IMR-90 (cell line): ENCODE measurements at regions not wholly inside any gene's neighbourhood (a gene's known extent, or its start where the extent isn't known, plus 50 kb on each side); places are given as distances from the start of the nearest gene placed in this dataset.

ENCODE experiments used
- ATAC-seq: fragments of 200-7000 bp; cut with Tn5 transposase; 2 replicates; pipeline ENCODE4 v1.9.1; 2020; ENCODE audit warnings: low read depth, mild to moderate bottlenecking, moderate library complexity
- BruUV-seq: library from RNA; stranded (reverse); fragments of 400-500 nt; replicated peaks from 2 replicates; lab custom pipeline; 2021; lab: Mats Ljungman, UMichigan
- CTCF ChIA-PET: fragments of 300-600 bp; formaldehyde crosslinking; extraction: SDS; loops from one replicate; lab custom pipeline; 2021; ENCODE audit warnings: antibody characterized with exemption; lab: Yijun Ruan, JAX
- POLR2A ChIA-PET: fragments of 300-600 bp; sonication (Branson Sonifier 250); formaldehyde crosslinking; loops from one replicate; lab custom pipeline; 2022; ENCODE audit warnings: antibody characterized with exemption; ENCODE audit not compliant: unreplicated experiment; lab: Charles Lee
- DNase-seq: peaks from one replicate; pipeline ENCODE4 v3.0.0; 2013
- H2AFZ ChIP-seq: replicated peaks from 2 replicates; pipeline ENCODE3; 2013; ENCODE audit warnings: low read length, mild to moderate bottlenecking; ENCODE audit not compliant: poor library complexity
- H2AK5ac ChIP-seq: 2 replicates; pipeline ENCODE4 v1.6.1; 2013; ENCODE audit warnings: low read depth, low read length, inconsistent platforms
- H2AK9ac ChIP-seq: replicated peaks from 2 replicates; pipeline ENCODE3; 2013; ENCODE audit warnings: mild to moderate bottlenecking, low read depth, low read length, moderate library complexity; ENCODE audit not compliant: poor library complexity
- H2BK120ac ChIP-seq: 2 replicates; pipeline ENCODE4 v1.6.1; 2013; ENCODE audit warnings: low read depth, low read length, inconsistent platforms
- H2BK15ac ChIP-seq: 3 replicates; pipeline ENCODE4 v1.6.1; 2013; ENCODE audit warnings: low read depth, low read length, inconsistent platforms
- H2BK20ac ChIP-seq: 2 replicates; pipeline ENCODE4 v1.6.1; 2013; ENCODE audit warnings: low read depth, mild to moderate bottlenecking, inconsistent platforms, low read length, moderate library complexity
- H2BK5ac ChIP-seq: 2 replicates; pipeline ENCODE4 v1.6.1; 2013; ENCODE audit warnings: mild to moderate bottlenecking, low read depth, low read length, inconsistent platforms; ENCODE audit not compliant: poor library complexity, severe bottlenecking
- H3K14ac ChIP-seq: replicated peaks from 2 replicates; pipeline ENCODE4 v1.6.1; 2013; ENCODE audit warnings: low read depth, low read length, inconsistent platforms
- H3K18ac ChIP-seq: 2 replicates; pipeline ENCODE4 v1.6.1; 2013; ENCODE audit warnings: low read depth, low read length, control low read depth
- H3K23ac ChIP-seq: 2 replicates; pipeline ENCODE4 v1.6.1; 2013; ENCODE audit warnings: low read depth, low read length, inconsistent platforms
- H3K27ac ChIP-seq: 2 replicates; pipeline ENCODE4 v1.5.1; 2013; ENCODE audit warnings: mild to moderate bottlenecking, control low read depth, low read length; ENCODE audit not compliant: insufficient read depth
- H3K27me3 ChIP-seq: 2 replicates; pipeline ENCODE4 v1.6.1; 2013; ENCODE audit warnings: low read length; ENCODE audit not compliant: control insufficient read depth, insufficient read depth
- H3K36me3 ChIP-seq: 2 replicates; pipeline ENCODE4 v1.6.1; 2013; ENCODE audit warnings: low read length, mixed read lengths; ENCODE audit not compliant: control insufficient read depth, insufficient read depth
- H3K4ac ChIP-seq: 2 replicates; pipeline ENCODE4 v1.6.1; 2013; ENCODE audit warnings: low read depth, low read length, inconsistent platforms
- H3K4me1 ChIP-seq: 2 replicates; pipeline ENCODE4 v1.6.1; 2013; ENCODE audit warnings: low read length, mixed read lengths; ENCODE audit not compliant: control insufficient read depth, insufficient read depth
- H3K4me2 ChIP-seq: 2 replicates; pipeline ENCODE4 v1.6.1; 2013; ENCODE audit warnings: low read depth, mild to moderate bottlenecking, control low read depth, low read length, moderate library complexity
- H3K4me3 ChIP-seq: 2 replicates; pipeline ENCODE4 v1.5.1; 2013; ENCODE audit warnings: low read depth, mild to moderate bottlenecking, control low read depth, low read length, moderate library complexity; ENCODE audit not compliant: insufficient read depth
- H3K56ac ChIP-seq: 2 replicates; pipeline ENCODE4 v1.6.1; 2013; ENCODE audit warnings: low read length, inconsistent platforms; ENCODE audit not compliant: insufficient read depth; ENCODE audit errors: extremely low read depth
- H3K79me1 ChIP-seq, 2 experiments: 2 replicates each; pipeline ENCODE4 v1.6.1; 2013; ENCODE audit warnings: low read length in 2 of 2, inconsistent platforms in 1 of 2, low read depth in 1 of 2
- H3K9ac ChIP-seq: 2 replicates; pipeline ENCODE4 v1.6.1; 2013; ENCODE audit warnings: low read depth, low read length, control low read depth
- H3K9me1 ChIP-seq: 2 replicates; pipeline ENCODE4 v1.6.1; 2013; ENCODE audit warnings: low read length, inconsistent platforms; ENCODE audit not compliant: insufficient read depth
- H3K9me3 ChIP-seq: 2 replicates; pipeline ENCODE4 v1.6.1; 2013; ENCODE audit warnings: low read length; ENCODE audit not compliant: control insufficient read depth, insufficient read depth
- H4K20me1 ChIP-seq: 2 replicates; pipeline ENCODE4 v1.6.1; 2013; ENCODE audit warnings: low read length, inconsistent platforms; ENCODE audit not compliant: insufficient read depth
- H4K5ac ChIP-seq: 2 replicates; pipeline ENCODE4 v1.6.1; 2013; ENCODE audit warnings: mild to moderate bottlenecking, low read depth, low read length, control low read depth
- H4K8ac ChIP-seq, 2 experiments: 2 replicates each; pipeline ENCODE4 v1.6.1; 2013; ENCODE audit warnings: low read depth in 2 of 2, low read length in 2 of 2, control low read depth in 1 of 2, inconsistent platforms in 1 of 2
- H4K91ac ChIP-seq: 2 replicates; pipeline ENCODE4 v1.6.1; 2013; ENCODE audit warnings: low read depth, low read length, inconsistent platforms; ENCODE audit not compliant: insufficient read depth
- CEBPB ChIP-seq: IDR thresholded peaks from 2 replicates; pipeline ENCODE4 v1.6.1; 2012; ENCODE audit warnings: low read depth, low read length, improper control_type of control experiment
- CTCF ChIP-seq: conservative IDR thresholded peaks from 2 replicates; pipeline ENCODE4 v1.5.1; 2012; ENCODE audit warnings: mild to moderate bottlenecking, low read depth, low read length, improper control_type of control experiment
- FOS ChIP-seq: fragments of 150-350 bp; IDR thresholded peaks from 2 replicates; pipeline ENCODE4 v1.6.1; 2016; ENCODE audit warnings: low read depth, low read length
- MAFK ChIP-seq: IDR thresholded peaks from 2 replicates; pipeline ENCODE4 v1.6.1; 2012; ENCODE audit warnings: low read depth, low read length, improper control_type of control experiment
- MAZ ChIP-seq: IDR thresholded peaks from 2 replicates; pipeline ENCODE4 v1.6.1; 2012; ENCODE audit warnings: low read depth, mild to moderate bottlenecking, low read length, improper control_type of control experiment, moderate library complexity, borderline replicate concordance
- NFE2L2 ChIP-seq: fragments of 150-350 bp; IDR thresholded peaks from 2 replicates; pipeline ENCODE4 v1.6.1; 2016; ENCODE audit warnings: low read depth, mild to moderate bottlenecking, low read length
- RCOR1 ChIP-seq: IDR thresholded peaks from 2 replicates; pipeline ENCODE4 v1.6.1; 2012; ENCODE audit warnings: mild to moderate bottlenecking, low read length, improper control_type of control experiment; ENCODE audit not compliant: insufficient replicate concordance
- RFX5 ChIP-seq: IDR thresholded peaks from 2 replicates; pipeline ENCODE4 v1.8.0; 2012; ENCODE audit warnings: low read depth, mild to moderate bottlenecking, low read length, moderate library complexity
- WGBS, 2 experiments: methylation state at CpG; one replicate each; pipeline versions ENCODE4 v1.1.5 to v1.1.7; 2013; ENCODE audit warnings: missing lambda C conversion rate in 2 of 2; ENCODE audit not compliant: insufficient read length in 1 of 2; ENCODE audit errors: extremely low coverage in 2 of 2; 5-methylcytosine and 5-hydroxymethylcytosine counted together
- dilution Hi-C: fragments of 300-500 bp; cut with HindIII; formaldehyde crosslinking; loops from one replicate; pipeline ENCODE4 v1.14.3; 2018; ENCODE audit warnings: low sequenced_read_pairs; ENCODE audit not compliant: unreplicated experiment
- in situ Hi-C: fragments of 300-500 bp; cut with MboI; formaldehyde crosslinking; loops from 3 replicates; pipeline ENCODE4 v1.14.3; 2019; ENCODE audit warnings: low sequenced_read_pairs, inconsistent platforms, mixed read lengths
- intact Hi-C: fragments of 100-400 bp; cut with micrococcal nuclease; formaldehyde crosslinking; loops from 2 replicates; pipeline ENCODE4 v1.10.0; 2022

GRCh38 chrX:69280933-69281332 lies 115.7 kb upstream of the PJA1 start:
- dilution Hi-C loops = no loop called here
- H3K9me3 ChIP-seq = no peaks in the 10 kb centered on the region
- no peak overlapping the region for H3K27ac ChIP-seq
- no peak overlapping the region for H4K5ac ChIP-seq
- no peaks in the 10 kb centered on the region for H4K20me1 ChIP-seq
- H3K4ac ChIP-seq = no peak overlapping the region
- no peak overlapping the region for H2BK5ac ChIP-seq
- no peak overlapping the region for H3K18ac ChIP-seq
- no peak overlapping the region for H2AK5ac ChIP-seq
- peaks cover 47% of the 10 kb centered on the region for H3K27me3 ChIP-seq
- WGBS, 2 experiments = no CpG with 5 or more reads among the region's 4 CpGs
- ATAC-seq (peak; percentile 43; the same call in 1 of the 2 replicates), DNase-seq (no peak)
- CTCF ChIA-PET = no interaction called here
- POLR2A ChIA-PET = no interaction called here
- 0 out of 2 replicates have a peak, but pooled peaks cover 3% of the 10 kb centered on the region for H3K9me1 ChIP-seq
- H4K91ac ChIP-seq = no peak overlapping the region
- no peaks in the 10 kb centered on the region for H3K79me1 ChIP-seq
- intact Hi-C loops = loop anchor here (10.0 kb wide), 3 partner anchors 196 to 1096 kb away; no protein-coding TSS in a partner anchor
- H2AFZ ChIP-seq = no peak overlapping the region
- no peak overlapping the region for H3K9ac ChIP-seq
- TF ChIP-seq RFX5 = no peak
- no peak for TF ChIP-seq MAZ
- no peak for TF ChIP-seq CEBPB
- TF ChIP-seq MAFK = no peak
- TF ChIP-seq RCOR1 = no peak
- TF ChIP-seq NFE2L2 = no peak
- no peak for TF ChIP-seq FOS
- TF ChIP-seq CTCF = no peak
- no peak overlapping the region for H4K8ac ChIP-seq
- H3K36me3 ChIP-seq = no peaks in the 10 kb centered on the region
- H3K4me1 ChIP-seq = peaks cover 3% of the 10 kb centered on the region; the same call in 1 of the 2 replicates
- H2BK15ac ChIP-seq = no peak overlapping the region
- no peak overlapping the region for H3K14ac ChIP-seq
- no peak overlapping the region for H2AK9ac ChIP-seq
- no peak overlapping the region for H3K4me2 ChIP-seq
- H3K4me3 ChIP-seq = no peak overlapping the region
- BruUV-seq = no TSS peak
- H3K56ac ChIP-seq = no peak overlapping the region
- no peak overlapping the region for H2BK120ac ChIP-seq
- H2BK20ac ChIP-seq = no peak overlapping the region
- H3K23ac ChIP-seq = no peak overlapping the region
- in situ Hi-C loops = loop anchor here (5.0 kb wide), 1 partner anchor 459 kb away; no protein-coding TSS in a partner anchor
